GM18505 (cell line): ENCODE measurements at regions not wholly inside any gene's neighbourhood (a gene's known extent, or its start where the extent isn't known, plus 50 kb on each side); places are given as distances from the start of the nearest gene placed in this dataset.
"Not testable (repeated sequence)": the region's sequence is repeated elsewhere in the genome, so short reads cannot be mapped to it uniquely, and the experiment has no call there.

Source experiments
- ATAC-seq: cut with Tn5 transposase; IDR thresholded peaks from one replicate; pipeline ENCODE4 v1.9.1; 2021; ENCODE audit not compliant: unreplicated experiment
- POLR2A ChIP-seq: IDR thresholded peaks from 4 replicates; pipeline ENCODE4 v1.6.1; 2011; ENCODE audit warnings: borderline replicate concordance; ENCODE audit not compliant: insufficient read depth, insufficient read length; ENCODE audit errors: extremely low read depth

GRCh38 chr4:158122501-158122900 lies 50.3 kb downstream of the GASK1B start:
- no peak for ATAC-seq
- TF ChIP-seq POLR2A: no peak

DNA sequence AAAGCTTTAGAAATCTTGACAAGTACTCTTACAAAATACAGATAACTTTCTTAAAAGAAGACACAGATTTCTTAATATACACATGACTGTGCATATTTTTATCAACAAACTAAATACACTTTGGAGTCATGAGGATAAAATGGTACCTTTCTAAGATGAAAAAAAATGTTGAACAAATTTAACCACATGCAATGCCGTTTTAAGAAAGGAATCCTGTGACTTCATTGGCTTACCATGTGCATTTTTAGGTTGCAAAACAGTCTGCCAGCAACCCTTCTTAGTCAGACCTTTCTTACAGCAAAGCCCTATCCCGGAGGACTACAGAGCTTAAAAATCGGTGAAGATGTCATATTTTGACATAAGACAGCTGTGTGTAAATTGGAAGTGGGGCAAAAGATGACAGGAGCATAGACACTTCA lies 51.7 kb downstream of the GASK1B start:
- ATAC-seq: no peak
- no peak for TF ChIP-seq POLR2A

DNA sequence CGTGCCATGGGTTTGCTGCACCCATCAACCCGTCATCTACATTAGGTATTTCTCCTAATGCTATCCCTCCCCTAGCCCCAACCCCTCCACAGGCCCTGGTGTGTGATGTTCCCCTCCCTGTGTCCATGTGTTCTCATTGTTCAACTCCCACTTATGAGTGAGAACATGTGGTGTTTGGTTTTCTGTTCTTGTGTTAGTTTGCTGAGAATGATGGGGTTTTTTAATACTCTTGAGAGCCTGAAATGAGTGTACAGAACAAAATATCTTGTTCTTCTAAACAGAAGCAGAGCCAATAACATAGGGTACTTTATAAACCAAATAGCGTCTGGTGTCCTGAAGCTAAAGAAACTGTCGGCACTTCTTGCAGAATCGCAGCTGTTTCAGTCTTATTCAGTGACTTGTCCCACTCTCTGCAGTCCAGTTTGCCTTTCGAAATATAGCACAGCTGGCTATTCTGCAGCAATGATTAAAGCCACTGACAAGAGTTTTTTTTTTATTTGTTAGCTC lies 52.1 kb downstream of the GASK1B start:
- not testable (repeated sequence) for ATAC-seq

DNA sequence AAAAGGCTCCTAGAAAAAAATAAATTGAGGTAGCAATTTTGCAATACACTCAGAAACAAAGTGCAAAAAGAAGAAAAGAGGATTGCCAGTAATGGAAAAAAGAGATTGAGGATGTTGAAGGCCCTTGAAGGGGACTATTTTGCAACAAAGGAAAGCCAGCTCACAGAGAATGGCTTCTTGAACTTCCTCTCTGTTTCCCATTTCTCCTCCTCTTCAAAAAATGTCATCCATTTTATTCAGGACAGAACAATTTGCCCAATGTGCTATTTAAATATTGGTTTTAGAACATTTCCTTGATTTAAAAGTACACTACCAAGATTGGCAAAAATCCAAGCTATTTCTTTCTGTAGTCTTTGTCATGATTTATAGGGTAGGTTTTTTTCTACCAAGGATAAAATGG lies 60.2 kb downstream of the GASK1B start:
- no peak for ATAC-seq
- TF ChIP-seq POLR2A: no peak

DNA sequence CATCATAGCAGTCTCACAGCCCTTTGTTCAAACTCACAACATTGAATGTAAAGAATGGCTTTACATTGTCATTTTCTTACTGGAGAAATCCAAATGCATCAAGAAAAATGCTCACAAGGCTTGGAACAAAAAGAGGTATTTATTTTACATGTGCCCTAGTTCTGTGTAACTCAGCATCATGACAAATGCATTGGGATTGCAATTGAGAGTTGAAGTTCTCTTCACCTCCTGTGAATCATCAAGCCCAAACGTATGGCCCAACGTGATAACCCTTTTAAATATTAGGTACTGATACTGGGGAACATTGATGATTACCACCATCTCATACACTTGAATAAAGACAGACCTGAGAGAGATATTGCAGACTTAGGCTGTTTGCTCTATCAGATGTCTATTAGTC lies 61.6 kb downstream of the GASK1B start:
- no peak for ATAC-seq
- no peak for TF ChIP-seq POLR2A

DNA sequence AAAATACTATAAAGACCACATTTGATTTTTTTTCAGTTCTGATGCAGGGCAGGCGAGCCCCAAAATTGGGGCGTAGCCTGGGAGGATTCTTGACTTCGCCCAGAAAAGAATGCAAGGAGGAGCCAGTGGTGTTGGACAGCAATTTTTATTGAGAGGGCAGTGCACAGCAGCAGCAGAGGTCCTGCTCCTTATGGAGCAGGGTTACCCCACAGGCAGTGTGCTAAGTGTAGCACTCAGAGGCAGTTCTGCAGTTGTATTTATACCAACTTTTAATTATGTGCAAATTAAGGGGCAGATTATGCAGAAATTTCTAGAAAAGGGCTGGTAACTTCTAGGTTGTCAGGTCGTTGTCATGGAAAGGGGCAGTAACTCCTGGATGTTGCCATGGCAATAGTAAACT lies 69.9 kb downstream of the GASK1B start:
- ATAC-seq: no peak
- TF ChIP-seq POLR2A: no peak

DNA sequence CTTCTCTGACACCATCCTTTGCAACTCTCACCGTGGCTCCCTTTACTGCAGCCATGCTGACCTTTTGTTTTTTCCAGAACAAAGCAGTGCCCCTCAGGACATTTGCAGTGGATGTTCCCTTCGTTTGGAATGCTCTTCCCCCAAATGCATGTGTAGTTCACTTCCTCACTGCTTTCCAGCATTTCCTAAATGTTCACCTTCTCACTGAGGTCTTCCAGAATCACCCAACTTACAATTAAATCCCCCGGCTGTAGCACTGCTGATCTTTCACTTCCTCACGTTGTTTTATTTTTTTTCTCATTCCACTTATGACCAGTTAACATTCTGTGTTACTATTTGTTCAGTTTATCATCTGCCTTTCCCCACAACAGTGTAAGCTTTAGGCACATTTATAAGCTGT lies 73.1 kb downstream of the GASK1B start:
- no peak for TF ChIP-seq POLR2A
- no peak for ATAC-seq

DNA sequence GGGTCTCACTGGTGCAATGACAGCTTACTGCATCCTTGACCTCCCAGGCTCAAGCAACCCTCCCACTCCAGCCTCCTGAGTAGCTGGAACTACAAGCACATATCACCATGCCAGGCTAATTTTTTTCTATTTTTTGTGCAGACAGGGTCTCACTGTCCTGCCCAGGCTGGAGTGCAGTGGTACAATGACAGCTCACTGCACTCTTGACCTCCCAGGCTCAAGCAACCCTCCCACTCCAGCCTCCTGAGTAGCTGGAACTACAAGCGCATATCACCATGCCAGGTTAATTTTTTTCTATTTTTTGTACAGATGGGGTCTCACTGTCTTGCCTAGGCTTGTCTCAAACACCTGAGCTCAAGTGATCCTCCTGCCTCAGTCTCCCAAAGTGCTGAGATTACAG lies 74.0 kb downstream of the GASK1B start:
- TF ChIP-seq POLR2A: no peak
- ATAC-seq: no peak

GRCh38 chr4:158094413-158095134 lies 78.3 kb downstream of the GASK1B start:
- no peak for TF ChIP-seq POLR2A
- ATAC-seq: no peak

DNA sequence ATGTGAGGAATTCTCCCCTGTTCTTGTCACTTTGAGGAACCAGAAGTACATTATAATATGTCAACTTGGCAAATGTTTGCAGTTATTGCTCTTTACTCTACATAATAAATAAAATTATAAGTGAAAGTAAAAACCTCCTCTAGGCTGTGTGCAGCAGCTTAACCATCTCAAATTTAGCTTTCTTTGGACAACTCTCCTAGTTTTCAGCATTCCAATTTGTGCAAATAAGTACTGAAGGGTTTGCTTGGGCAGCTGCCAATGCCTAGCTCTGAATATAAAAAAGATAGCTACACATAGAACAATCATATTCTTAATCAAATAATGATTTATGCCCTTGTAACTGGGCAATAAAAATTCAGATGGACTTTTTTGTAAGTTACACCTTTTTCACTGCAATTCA lies 82.5 kb downstream of the GASK1B start:
- no peak for TF ChIP-seq POLR2A
- no peak for ATAC-seq

DNA sequence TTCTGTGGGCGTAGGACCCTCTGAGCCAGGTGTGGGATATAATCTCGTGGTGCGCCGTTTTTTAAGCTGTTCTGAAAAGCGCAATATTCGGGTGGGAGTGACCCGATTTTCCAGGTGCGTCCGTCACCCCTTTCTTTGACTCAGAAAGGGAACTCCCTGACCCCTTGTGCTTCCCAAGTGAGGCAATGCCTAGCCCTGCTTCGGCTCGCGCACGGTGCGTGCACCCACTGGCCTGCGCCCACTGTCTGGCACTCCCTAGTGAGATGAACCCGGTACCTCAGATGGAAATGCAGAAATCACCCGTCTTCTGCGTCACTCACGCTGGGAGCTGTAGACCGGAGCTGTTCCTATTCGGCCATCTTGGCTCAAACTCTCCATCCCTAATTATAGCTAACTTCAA lies 82.9 kb downstream of the GASK1B start:
- ATAC-seq: not testable (repeated sequence)

- TF ChIP-seq POLR2A: no peak
- ATAC-seq: no peak
Measured at GRCh38 chr4:158080354-158080753, 92.5 kb downstream of the GASK1B start.

DNA sequence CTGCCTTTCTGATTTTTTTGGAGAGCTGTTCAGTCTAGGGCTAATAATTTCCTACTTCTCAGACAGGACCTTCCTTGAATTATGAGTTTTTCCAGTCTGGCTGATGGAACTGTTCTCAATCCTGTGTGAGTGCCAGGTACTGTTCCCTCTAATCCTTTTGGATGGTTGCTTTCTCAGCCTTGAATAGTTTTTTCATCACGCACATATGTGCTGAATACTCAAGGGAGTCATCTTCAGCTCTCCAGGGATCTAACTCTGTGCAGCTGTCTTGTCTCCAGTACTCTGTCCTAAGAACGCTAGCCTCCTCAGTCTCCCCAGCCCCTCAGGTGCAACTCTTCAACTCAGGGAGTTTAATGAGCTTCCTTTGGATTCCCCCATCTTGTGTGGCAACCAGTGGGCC lies 93.2 kb downstream of the GASK1B start:
- TF ChIP-seq POLR2A: no peak
- no peak for ATAC-seq

DNA sequence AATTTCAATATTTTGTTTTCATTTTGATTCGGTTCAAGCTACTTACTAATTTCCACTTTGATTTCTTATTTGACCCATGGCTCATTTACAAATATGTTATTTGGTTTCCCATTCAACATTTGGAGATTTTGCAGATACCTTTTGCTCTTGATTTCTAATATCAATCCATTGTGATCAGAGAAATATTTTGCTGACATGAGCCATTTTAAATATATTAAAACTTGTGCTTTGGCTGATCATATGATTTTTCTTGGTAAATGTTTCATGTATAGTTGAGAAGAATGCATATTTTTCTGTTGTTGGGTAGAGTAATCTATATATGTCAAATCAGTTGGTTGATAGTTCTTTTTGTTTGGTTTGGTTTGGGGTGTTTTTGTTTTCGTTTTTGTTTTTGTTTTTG lies 95.0 kb downstream of the GASK1B start:
- TF ChIP-seq POLR2A: no peak
- ATAC-seq: no peak

GRCh38 chr4:158074851-158075250 lies 98.0 kb downstream of the GASK1B start:
- ATAC-seq: no peak
- no peak for TF ChIP-seq POLR2A

GRCh38 chr4:158071931-158072330 lies 100.9 kb downstream of the GASK1B start:
- TF ChIP-seq POLR2A: no peak
- no peak for ATAC-seq

- no peak for TF ChIP-seq POLR2A
- ATAC-seq: no peak
Measured at GRCh38 chr4:158068068-158068467, 104.8 kb downstream of the GASK1B start.
